SK-N-MC (cell line): ENCODE measurements at regions not wholly inside any gene's neighbourhood (a gene's known extent, or its start where the extent isn't known, plus 50 kb on each side); places are given as distances from the start of the nearest gene placed in this dataset.

ENCODE experiments used
- EZH2 ChIP-seq: fragments of 200-600 bp; sonication (generic); IDR thresholded peaks from one replicate; pipeline ENCODE4 v1.6.1; 2017; ENCODE audit warnings: antibody characterized with exemption
- POLR2AphosphoS5 ChIP-seq: IDR thresholded peaks from 2 replicates; pipeline ENCODE4 v1.6.1; 2012; ENCODE audit warnings: mild to moderate bottlenecking, low read depth, low read length, borderline replicate concordance

DNA sequence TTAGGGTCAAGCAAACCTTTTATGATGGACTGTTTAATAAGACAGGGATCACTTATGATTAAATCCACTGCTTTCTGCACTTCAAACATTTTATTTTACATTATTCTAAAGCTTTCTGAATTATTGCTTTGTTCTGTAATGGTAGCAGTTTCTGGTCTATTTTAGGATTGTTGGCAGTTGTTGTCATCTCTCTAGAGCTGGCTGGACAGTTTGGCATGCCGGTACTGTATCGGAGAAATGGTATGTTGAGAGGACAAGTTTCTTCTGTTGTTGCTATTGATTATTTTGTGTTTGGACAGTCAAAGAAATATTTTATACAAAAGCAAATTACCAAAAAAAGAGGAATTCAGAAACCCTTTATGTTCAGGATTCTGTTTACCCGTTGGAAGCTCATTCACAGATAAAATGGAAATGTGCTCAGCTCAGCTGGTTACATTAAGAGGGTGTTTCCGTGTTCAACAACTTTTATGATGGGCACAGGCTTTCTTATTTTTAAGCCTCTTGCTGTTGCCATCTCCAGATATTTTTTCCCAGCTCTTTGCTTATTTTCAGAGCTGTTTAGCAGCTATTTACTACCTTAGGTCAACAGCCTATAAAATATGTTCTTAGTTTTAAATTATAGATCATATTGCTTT is 214.6 kb upstream of the IGFBP7 start:
- TF ChIP-seq POLR2AphosphoS5 (no peak), EZH2 (no peak)
